Fibroblast of skin of back (primary cell): ENCODE measurements at regions not wholly inside any gene's neighbourhood (a gene's known extent, or its start where the extent isn't known, plus 50 kb on each side); places are given as distances from the start of the nearest gene placed in this dataset.
A peak's percentile ranks its signal among the peaks of the same experiment; 100 is the strongest.

Experiments used
- DNase-seq: peaks from one replicate; pipeline ENCODE4 v3.0.0-alpha.2; 2013

DNA sequence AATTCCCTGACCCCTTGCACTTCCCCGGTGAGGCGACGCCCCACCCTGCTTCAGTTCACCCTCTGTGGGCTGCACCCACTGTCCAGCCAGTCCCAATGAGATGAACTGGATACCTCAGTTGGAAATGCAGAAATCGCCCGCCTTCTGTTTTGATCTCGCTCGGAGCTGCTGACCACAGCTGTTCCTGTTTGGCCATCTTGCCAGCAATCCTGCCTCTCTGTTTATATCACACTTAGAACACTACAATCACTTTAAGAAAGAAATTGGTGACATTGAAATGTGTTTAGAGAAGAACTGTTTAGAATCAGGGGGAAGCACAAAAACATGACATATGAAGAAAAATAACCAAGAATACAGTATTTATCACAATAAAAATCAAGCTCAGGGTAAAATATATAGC lies 127.5 kb upstream of the SUCLG2 start:
- DNase-seq = no peak

DNA sequence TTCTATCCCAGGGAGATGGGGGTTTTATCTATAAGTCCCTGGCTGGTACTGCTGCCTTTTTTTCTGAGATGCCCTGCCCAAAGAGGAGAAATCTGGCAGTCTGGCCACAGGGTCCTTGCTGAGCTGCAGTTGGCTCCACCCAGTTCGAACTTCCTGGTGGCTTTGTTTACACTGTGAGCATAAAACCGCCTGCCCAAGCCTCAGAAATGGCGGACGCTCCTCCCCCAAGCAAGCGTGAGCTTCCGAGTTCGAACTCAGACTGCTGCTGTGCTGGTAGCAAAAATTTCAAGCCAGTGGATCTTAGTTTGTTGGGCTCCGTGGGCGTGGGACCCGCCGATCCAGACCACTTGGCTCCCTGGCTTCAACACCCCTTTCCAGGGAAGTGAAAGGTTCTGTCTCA lies 126.8 kb upstream of the SUCLG2 start:
- DNase-seq = no peak

DNA sequence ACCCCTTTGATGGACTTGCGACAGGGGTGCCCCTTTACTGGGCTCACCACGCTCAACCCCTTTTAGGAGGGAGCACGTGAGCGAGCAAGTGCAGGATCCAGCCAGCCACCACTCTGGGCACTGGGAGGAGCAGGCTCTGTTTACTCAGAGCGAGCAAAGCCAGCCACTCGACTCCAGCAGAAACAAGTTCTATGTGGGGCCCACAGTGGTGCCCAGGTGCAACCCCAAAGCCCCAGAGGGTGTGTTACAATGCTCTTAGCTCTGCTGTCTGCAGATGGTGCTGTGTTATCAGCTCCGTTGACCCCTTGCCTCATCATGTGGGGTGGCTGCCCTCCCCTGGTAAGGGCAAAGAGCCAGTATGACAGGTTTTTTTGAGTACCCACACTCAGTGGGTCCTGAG lies 120.3 kb upstream of the SUCLG2 start:
- no peak for DNase-seq

DNA sequence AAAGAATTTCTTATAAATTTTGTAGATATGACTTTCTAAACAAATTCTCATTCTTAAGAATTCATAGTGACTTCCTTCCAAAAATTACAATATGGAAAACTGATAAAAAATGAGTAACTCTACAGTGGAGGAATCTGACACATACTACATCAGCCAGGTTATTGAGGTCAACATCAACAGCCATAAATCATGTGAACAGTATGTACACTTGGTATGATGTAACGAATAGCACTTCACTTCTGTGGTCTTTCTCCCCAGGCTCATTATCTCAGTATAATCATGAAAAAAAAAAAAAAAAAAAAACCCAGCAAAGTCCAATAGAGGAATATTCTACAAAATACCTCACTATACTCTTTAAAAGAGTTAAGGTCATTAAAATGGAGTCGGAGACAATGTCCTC lies 111.2 kb upstream of the SUCLG2 start:
- DNase-seq = no peak

DNA sequence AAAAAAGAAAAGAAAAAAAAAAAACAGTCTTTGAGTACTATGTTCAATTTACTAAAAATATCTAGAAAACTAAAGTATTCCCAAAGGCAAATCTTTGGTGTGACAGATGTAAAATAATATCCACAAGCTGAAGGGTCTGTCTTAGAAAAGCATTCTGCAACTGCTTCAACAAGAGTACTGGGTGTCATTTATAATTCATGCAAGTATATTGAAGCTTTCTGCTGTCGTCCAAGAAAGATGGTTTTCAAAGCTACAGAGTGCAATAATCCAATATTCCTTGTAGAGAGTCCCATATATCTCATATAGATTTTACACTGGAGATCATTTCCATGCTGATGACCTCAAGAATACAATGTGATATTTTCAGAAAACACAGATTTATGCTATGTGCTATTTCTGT lies 90.9 kb upstream of the SUCLG2 start:
- DNase-seq = no peak

DNA sequence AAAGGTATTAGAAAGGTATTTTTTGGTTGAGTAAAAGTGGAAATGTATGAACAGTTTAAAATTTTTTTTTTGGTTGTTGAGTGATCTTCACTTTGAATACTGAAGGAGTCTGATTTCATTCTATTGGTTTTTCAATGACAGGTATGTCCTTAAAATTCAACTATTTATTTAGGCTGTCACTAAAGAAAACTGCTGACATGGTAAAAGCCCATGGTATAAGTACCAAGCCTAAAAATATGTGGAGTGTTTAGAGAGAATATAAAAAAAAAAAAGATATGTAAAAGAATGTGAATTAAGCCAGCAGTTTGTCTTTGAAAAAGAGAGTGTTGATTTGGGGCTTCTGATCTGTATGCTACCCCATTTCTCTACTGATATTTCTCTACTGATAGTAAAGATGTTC lies 90.3 kb upstream of the SUCLG2 start:
- DNase-seq = no peak

DNA sequence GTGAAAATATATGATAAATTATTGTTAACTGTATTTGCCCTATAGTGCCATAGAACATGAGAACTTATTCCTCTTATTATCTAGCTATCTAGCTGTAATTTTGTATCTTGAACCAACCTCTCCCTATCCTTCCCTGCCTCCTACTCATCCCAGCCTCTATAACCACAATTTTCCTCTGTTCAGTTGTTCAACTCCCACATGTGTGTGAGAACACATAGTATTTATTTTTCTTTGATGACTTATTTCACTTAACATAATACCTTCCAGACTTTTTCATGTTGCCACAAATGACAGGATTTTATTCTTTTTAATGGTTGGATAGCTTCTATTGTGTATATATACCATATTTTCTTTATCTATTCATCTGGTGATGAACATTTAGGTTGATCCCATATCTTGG lies 85.4 kb upstream of the SUCLG2 start:
- peak; percentile 18 for DNase-seq

DNA sequence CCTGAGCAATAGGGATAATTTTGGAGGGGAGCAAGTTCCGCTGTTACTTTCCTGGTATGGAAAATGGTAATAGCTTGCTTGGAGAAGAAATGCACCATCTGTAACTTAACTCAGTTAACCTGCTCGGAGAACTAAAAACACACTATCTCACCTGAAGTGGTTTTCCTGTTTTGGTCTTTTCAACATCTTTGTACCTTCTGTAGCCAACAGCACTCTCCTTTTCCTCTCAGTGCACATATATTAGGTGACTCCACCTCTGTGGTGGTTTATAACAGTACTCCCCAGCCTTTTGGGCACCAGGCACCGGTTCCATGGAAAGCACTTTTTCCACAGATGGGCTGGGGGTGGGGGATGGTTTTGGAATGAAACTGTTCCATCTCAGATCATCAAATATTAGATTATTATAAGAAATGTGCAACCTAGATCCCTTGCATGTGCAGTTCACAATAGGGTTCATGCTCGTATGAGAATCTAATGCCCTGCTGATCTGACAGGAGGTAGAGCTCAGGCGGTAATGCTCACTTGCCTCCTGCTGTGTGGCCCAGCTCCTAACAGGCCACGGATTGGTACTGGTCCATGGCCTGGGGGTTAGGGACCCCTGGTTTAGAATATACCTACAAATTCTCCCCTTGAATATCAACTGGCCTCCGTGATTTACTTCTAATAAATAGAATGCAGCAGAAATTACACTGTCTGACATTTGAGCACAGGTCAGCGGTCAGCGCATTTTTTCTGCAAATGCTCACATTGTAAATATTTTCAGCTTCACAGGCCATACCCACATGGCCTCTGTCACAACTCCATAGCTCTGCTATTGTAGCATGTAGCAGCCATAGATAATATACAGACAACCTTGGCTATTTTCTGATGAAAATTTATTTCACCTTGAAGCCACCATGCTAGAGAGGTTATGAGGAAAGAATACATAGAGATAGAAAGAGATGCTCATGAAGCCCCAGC lies 83.8 kb upstream of the SUCLG2 start:
- no peak for DNase-seq

DNA sequence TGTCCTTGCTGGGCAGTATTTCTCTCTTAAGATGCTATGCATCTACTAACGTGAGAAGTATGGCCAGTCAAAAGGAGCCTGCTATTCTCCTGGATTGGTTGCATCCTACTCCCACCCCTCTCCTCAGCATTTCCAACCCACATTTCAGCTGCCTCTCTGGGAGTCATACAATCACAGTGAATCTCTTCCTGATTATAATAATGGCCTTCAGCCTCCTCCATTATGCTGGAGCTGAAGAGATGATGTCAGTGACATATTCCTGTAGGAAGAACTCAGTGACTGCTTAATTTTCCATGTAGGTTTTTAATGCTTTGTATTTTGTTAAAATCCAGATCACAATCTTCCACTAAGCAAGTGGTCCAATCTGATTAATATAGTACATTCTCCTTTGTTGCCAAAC lies 82.7 kb upstream of the SUCLG2 start:
- DNase-seq = no peak

DNA sequence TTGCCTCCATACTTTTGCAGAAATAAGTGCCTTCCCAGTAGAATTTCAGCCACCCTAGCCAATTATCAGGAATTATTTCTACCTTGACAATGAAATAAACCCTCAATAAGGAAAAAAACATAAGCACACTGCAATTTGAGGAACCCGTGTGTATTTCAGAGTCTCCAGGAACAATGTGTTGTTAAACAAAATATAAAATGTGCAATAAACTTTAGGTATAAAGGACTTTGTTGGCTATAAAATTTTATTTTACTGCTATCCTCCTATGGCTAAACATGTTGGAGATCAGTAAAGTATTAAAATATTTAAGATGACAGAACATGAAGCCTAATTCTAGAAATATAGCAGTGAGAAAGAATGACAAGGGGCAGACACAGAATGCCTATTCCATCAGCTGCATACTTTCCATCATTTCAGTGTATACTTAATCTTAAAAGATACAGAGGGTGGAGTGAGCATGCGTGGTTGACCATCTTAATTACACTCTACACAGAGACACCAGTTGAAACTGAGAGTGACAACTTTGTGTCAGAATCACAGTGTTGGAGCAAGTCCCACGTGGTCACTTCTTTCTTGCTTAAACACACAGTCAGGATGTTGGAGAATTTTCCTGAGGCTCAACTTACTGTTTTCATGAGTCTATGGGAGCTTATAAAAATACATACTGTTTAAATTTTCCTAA lies 79.0 kb upstream of the SUCLG2 start:
- no peak for DNase-seq

DNA sequence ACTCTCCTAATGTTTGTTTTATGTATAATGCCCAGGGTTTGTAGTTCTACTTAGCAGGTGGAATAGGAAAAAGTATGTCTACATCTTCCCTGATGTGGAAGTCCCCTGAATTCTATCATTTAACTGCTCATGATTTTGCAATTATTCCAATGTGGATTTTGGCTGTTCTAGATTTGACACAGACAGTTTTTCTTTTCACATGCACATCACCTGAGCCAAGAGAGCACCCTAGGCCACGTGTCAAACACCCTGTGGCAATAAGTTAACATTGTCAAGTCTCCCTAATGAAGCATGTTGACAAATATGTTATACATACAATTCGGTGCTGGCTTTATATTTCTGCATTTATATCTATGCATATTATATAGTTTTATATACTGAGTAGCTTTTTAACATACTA lies 70.0 kb upstream of the SUCLG2 start:
- no peak for DNase-seq

DNA sequence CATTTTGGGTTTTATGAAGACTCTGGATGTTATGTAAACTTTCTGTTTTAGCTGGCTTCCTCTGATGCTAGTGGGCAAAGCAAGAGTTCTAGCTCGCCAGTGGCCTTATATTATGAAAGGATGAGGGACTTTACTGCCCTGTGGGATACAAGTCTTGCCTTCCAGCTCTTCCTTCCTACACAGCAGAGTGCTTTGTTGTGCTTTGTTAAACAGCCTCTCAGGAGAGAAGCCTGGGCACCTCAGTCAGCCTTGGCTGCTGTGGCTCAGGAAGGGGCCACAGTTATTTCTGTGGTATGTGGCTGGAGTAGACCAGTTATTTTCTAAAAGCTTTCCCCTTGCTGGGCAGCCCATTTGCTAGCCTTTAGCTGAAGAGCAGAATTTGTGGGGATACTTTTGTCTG lies 69.5 kb upstream of the SUCLG2 start:
- no peak for DNase-seq

DNA sequence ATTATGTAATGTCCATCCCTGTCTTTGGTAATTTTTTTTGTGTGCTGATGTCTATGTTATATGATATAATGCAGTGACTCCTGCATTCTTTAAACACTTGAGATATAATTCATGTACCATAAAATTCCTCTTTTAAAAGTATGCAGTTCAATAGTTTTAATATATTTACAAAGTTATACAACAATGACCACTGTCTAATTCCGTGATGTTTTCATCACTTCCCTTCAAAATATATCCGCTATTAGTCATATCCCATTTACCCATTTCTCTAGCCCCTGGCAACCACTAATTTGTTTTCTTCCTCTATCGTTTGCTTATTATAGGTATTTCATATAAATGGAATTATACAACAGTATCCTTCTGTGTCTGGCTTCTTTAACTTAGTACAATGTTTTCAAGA lies 64.9 kb upstream of the SUCLG2 start:
- peak; percentile 78 for DNase-seq

DNA sequence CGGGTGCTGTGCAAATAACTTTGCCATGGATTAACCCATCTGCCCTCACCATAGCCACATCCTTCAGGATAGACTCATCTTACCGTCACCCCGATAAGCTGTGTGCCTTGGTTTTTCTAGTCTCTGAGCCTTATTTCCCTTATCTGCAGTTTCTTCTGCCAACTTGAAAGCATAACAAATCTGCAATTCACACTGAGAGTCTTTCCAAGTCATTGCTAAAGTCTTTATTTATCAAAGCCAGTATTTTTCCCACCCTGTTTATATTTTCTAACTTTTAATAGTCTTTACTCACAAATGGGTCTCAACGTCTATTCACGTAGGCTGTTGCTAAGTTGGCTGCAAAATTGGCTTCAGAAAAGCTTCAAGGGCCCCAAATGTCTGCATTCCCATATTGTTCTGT lies 61.6 kb upstream of the SUCLG2 start:
- no peak for DNase-seq

DNA sequence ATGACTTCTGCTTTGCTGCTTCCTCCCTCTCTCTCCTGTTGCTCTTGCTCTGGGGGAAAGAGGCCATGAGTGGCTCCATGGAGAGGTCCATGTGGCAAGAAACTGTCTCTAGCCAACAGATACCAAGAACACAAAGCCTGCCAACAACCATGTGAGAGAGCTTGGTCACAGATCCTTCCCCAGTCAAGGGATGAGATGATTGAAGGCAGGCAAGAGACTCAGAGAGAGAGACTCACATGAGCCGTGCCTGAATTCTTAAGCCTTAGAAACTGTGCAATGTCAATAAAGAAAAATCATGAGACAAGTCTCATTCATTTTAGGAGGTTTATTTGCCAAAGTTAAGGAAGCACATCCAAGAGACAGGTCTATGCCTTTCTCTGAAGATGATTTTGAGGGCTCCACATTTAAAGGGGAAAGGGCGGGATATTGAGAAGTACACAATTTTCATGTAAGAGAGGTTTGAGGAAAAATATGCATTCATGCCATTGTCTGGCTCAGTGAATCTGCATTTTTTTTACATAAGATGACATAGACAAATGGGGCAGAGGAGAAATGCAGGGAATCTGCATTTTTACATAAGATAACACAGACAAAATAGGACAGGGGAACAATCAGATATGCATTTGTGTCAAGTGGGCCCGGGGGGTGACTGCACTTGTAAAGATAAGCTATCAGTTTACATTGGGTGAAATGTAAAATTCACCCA lies 59.5 kb upstream of the SUCLG2 start:
- DNase-seq = no peak

DNA sequence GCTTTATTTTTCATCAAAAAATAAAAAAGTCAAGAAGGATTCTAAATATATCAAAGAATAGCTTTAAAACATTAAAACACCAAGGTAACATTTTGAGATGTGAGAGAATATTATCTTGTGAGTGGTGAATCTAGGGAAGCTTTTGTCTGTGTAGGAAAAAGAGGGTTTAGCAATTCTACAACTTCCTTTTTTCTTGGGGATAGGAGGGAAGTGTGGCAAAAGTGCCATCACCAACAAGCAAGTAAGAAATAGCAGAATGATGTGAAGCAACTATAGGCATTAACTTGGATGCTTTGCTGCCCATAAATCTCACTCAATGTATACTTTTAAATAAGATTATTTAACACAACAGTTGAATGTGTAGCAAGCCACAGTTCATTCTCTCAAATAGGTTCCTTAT lies 57.8 kb upstream of the SUCLG2 start:
- no peak for DNase-seq

DNA sequence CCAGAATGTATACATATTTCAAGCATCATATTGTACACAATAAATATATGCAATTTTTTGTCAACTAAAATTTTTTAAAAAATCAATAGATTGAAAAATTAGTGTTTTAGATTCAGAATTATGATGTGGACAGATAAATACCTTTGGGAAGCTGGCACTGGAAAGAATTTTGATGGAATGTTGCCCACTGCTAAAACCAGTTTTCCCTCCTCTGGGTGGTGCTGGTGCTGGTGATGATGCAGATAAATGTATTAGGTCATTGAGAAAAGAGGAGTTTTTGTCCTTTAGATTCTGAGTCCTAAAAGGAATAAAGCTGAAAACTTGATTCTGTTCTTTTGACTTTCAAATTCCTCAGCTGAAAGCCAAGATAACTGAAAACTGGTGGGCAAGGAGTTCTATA lies 56.0 kb upstream of the SUCLG2 start:
- DNase-seq = no peak

DNA sequence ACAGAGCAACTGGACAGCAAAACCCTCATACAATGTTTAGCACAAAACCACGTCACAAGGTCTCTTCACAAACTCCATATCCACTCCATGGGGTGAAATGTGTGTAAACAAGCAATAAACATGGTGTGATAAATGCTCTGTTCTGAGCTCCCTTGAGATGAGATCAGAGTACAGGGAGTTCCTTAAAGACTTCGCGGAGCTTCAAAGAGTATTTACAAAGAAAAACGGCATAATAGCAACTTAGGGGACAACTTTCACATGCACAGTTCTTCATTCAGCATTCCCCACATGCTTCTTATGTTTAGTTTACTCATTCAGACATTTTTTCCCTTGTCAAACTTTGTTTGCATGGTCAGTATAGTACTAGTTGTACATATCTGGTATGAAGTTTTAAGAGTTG lies 52.5 kb upstream of the SUCLG2 start:
- DNase-seq = peak; percentile 38

DNA sequence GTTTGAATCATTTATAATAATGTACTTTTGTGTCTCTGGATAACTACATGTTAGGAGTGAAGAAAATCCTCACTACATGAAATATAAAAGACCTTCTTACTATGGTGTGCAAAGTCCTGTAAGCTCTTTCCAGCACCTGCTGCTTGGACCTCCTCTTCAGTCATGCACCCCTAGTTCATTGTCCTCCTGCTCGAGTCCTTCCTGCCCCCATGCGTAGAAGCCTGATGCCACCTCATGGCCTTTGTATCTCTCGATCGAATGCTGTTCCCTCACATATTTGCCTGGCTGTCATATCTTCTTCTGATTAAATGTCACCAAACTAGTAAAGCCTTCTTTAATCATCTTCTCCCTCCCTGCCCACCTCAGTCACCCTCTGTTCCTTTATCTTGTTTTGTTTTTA lies 49.9 kb upstream of the SUCLG2 start:
- no peak for DNase-seq
